K562 (cell line): ENCODE measurements at regions not wholly inside any gene's neighbourhood (a gene's known extent, or its start where the extent isn't known, plus 50 kb on each side); places are given as distances from the start of the nearest gene placed in this dataset.

ENCODE experiments used
- C11orf30 ChIP-seq: fragments of 450-650 bp; IDR thresholded peaks from 2 replicates; pipeline ENCODE4 v1.6.1; 2016; ENCODE audit warnings: low read depth, mild to moderate bottlenecking
- CTCF ChIP-seq, 3 experiments: IDR thresholded peaks in 2 of 3; conservative IDR thresholded peaks in 1 of 3; 2 replicates each; pipeline ENCODE4 v1.5.1; 2011 to 2012; ENCODE audit warnings: low read length in 3 of 3, mild to moderate bottlenecking in 3 of 3, control low read depth in 2 of 3, improper control_type of control experiment in 1 of 3, inconsistent platforms in 1 of 3, low read depth in 1 of 3, mixed read lengths in 1 of 3, moderate library complexity in 1 of 3; ENCODE audit not compliant: insufficient read depth in 2 of 3
- IRF1 ChIP-seq: sonication (generic); formaldehyde crosslinking; IDR thresholded peaks from 2 replicates; pipeline ENCODE4 v1.8.0; 2022; ENCODE audit warnings: missing genetic modification reagents, mild to moderate bottlenecking, borderline replicate concordance
- POLR2AphosphoS5 ChIP-seq: IDR thresholded peaks from 2 replicates; pipeline ENCODE4 v1.6.1; 2011; ENCODE audit warnings: mild to moderate bottlenecking, low read depth, low read length, moderate library complexity; ENCODE audit not compliant: control insufficient read depth, insufficient read depth
- TAL1 ChIP-seq: fragments of 450-650 bp; IDR thresholded peaks from 2 replicates; pipeline ENCODE4 v1.6.1; 2016; ENCODE audit warnings: mild to moderate bottlenecking
- ZHX1 ChIP-seq: fragments of 150-350 bp; conservative IDR thresholded peaks from 2 replicates; pipeline ENCODE4 v1.6.1; 2014; ENCODE audit warnings: low read length

DNA sequence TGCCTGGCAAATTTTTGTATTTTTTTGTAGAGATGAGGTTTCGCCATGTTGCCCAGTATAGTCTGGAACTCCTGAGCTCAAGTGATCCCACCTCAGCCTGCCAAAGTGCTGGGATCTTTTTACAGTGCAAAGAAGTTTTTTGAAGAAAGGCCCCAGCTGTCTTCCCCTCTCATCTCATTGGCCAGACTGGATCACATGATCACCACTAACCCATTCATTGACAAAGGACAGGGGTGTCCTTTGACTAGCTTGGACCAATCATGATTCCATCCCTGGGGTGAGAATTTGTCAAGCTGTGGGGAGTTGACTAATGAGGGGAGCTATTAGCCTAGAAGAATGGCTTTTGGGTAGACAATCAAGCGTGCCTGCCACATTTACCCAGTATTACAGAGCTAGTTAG, 232.9 kb upstream of the TANK start:
- TF ChIP-seq C11orf30 (no peak), IRF1 (CRISPR knock-in tag) (no peak), CTCF (IDR thresholded peaks at IDR 0.05 in 2 of 3, conservative IDR thresholded peaks at IDR 0.05 in 1 of 3; ENCODE audit: insufficient read depth in 2 of 3, low read depth in 1 of 3, low read length in 3 of 3) (no peak), POLR2AphosphoS5 (no peak), ZHX1 (no peak), TAL1 (no peak)
